ENCODE measurements at regions not wholly inside any gene's neighbourhood (a gene's known extent, or its start where the extent isn't known, plus 50 kb on each side); places are given as distances from the start of the nearest gene placed in this dataset.

DNA sequence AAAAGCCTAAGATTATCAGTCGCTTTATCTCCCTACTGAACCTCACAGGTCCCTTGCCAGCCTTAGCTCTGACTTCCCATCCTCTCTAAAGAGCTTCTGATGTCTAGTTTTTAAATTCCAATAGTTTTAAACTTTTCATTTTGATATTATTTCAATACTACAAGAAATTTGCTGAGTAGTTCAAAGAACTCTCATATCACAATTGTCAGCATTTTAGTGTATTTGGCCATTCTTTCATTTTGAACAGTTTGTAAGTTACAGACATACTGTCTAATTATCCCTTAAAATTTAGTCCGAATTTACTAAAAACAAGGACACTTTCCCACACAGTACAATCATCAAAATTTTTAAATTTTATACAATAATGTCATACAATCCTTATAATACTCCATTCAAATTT is 666.8 kb upstream of the SETBP1 start:
- DNase-seq = no peak

DNA sequence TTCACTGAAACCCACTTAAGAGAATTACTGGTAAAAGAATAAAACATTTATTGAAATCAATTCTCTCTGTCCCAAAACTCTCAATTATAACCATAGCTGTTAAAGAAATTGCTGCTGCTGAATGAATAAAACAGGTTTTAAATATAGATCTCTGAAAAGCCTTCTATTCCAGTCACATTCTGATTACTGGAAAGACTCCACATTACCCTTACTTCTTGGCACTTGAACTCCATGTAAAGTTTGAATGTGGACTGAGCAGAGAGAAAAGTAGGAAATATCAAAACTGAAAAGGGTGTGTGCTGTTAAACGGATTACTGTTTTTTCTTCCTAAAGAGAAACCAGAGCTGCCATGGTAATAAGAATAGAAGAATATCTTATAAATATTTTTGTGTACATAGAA is 655.3 kb upstream of the SETBP1 start:
- DNase-seq = no peak

DNA sequence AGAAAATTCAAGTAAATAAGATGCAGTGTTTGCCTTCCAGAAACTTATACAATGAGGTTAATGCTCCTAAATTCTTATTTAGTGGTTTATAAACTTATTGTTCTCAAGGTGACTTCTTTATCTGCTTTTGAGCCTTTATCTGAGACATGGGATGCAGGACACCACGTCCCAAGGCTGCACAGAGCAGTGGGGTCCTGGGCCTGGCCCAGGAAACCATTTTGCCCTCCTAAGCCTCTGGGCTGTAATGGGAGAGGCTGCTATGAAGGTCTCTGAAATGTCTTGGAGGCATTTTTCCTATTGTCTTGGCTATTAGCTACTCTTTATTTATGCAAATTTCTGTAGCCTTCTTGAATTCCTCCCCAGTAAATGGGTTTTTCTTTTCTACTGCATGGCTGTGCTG is 652.6 kb upstream of the SETBP1 start:
- no peak for DNase-seq

DNA sequence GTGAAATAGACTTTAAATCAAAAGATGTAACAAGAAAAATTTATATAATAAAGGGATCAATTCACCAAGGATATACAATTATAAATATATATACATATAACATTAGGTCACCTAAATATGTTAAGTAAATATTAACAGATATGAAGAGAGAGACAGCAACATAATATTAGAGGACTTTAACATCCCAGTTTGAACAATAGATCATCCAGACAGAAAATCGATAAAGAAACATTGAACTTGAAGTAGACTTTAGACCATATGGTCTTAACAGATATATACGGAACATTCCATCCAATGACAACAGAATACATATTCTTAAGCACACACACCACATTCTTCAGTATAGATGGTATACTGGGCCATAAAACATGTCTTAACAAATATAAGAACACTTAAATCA is 649.6 kb upstream of the SETBP1 start:
- no peak for DNase-seq

DNA sequence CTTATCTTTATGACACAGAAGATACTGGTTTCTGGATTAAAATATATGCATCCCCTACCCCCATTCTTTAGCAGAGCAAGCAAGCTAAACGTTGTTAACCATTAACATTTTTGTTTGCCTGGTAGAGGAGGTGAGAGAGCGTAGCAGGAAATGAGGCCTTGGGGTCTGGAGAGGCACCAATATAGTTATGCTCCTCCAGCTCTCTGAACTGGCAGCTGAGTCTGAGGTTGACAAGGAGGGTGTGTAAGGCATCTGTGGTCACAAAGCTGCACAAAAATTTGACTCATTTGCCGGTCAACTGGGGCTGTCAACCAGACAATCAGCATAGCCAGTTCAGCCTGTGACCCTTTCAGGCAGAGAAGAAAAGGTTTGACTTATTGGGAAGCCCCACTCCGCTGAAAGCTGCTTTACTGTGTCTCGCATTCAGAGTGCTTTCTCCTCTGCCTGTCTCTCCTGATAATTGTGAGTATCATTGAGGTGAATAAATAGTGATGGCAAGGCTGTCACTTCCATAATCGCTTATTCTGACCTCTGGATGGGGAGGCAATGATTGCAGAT is 647.5 kb upstream of the SETBP1 start:
- no peak for DNase-seq

DNA sequence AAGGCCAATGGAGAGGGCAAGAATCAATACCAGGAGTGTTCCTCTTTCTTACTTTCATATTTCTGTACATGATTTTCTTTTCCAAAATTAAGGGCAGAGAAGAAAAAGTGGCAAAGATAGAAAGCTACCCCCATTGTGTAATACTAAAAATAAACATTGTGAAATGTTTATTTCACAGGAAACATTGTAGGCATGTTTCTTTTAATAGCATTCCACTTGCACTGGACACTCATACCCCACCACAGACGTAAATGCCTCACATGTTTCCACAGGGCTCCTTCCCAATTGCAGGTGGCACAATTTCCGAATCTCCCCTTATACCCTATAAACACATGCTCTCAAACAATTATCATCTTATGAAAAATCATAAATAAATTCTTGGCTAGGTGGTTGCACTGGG is 645.1 kb upstream of the SETBP1 start:
- no peak for DNase-seq

DNA sequence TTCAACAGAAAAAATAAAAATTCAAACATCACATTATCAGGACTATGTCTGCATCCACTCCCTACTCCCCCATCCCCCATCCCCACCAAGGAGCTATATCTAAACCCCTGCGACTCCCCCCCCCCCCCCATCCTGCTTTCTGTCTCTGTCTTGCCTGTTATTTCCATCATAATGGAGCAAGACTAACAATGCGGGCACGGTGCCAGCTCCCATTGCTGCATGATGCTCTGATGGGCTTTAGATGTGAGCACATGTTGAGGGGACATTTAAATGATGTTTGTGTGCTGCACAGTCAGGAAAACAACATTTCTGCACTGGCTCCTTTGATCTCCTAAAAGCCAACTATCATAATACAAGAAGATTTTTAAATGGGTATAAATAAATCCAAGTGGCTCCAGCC is 644.2 kb upstream of the SETBP1 start:
- DNase-seq = no peak

DNA sequence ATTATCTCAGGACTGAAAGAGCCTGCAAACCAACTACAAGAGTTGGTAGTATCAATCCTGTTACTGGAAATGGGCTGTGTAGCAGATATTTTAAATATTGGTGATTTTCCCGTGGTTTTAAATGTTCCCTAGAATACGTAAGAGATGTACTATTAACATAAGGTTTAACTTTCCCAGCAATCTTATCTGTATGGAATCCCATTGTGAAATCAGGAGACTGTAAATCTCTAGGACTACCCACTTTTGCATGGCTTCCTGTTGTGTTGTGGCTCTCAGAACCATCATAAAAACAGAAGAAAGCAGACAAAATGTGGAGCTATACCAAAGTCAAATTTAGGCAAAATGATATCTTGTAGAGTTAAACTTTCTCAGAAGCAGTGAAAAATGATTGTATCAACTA is 641.5 kb upstream of the SETBP1 start:
- no peak for DNase-seq

DNA sequence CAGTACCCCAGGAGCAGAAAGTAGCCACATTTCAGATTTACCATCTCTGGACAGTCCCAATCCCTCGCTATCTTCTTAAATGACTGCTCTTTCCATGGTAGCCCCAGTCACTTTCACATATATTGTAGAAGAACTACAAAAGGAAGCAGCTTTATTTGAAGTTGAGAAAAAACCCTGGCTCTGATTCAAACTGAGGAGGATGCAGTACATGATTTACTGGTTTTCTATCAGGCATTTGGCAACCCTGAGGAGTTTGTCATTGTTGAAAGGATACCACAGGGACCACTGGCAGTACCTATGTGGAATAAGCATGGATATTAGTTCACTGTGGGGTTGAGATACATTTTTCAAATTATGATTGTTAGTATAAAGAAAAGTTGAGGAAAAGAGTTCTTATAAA is 640.9 kb upstream of the SETBP1 start:
- no peak for DNase-seq

DNA sequence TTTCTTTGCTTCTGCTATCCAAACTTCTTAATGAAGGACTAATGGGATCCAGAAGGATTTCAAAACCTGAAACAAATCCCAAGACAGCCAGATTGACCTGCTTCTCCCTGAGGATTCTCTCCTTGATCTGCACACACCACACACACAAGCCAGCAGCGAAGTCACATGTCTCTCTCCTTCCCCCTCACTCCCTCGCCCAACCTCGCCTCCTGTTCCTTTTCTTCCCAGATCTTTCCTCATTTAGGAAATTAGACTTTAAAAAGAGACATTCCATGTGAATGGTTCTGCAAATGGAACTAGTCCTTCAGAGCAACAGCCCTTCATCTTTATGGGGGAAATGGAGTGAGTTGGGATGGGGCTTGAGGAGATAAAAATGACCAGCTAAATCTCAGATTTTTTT is 639.1 kb upstream of the SETBP1 start:
- no peak for DNase-seq

DNA sequence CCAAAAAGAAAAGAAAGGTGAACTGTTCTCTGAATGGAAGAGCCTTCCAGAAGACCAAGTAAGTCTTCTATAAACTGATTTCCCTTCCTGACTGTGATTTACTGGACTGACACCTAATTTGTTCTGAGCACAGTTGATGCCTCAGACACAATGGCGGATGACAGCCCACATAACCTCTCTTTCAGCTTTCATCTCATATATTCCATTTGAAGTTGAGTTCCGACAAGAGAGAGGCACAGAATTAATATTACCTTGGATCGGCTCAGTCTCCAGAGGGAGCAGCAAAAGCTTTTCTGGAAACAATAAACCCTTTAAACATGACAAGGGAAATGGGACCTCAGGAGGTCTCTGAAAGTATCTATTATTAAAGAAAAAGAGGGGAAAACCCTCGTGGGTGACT is 638.7 kb upstream of the SETBP1 start:
- DNase-seq = no peak

DNA sequence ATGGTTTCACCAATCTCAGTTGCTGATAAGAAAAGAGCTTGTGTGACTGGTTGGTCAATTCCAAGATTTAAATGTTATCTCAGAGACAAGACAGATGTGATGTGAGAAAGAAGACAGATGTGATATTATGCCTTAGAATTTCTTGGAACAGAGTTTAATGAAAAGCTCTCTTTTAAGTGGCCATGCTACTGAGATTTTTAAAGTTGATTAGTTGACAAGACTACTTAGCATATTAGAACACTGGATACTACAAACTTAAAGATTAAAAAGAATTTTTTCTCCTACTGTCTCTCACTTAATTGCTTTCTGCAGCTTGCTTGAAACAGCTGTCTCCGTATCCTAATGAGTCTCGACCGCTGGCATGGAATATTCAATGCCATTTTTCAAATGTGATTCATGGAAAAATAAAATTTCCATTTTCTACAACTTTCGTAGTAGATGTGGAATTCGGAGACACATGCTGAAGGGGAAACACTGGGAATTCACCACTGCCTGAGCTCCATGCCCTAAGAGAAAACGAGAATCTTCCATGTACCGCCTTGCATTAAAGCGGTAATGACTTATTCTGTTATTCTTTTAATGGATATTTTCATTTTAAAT is 634.2 kb upstream of the SETBP1 start:
- DNase-seq = no peak

DNA sequence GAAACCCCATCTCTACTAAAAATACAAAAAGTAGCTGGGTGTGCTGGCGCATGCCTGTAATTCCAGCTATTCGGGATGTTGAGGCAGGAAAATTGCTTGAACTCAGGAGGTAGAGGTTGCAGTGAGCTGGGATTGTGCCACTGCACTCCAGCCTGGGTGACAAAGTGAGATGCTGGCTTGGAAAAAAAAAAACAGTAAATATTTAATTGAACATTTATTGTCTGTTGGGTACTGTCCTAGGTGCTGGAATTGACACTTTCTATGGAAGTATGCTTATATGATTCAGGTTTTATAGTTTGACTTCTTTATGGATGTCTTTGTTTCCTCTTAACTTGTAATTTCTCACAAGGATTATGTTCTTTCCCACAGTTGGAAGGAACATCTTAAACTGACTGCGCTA is 633.1 kb upstream of the SETBP1 start:
- no peak for DNase-seq

DNA sequence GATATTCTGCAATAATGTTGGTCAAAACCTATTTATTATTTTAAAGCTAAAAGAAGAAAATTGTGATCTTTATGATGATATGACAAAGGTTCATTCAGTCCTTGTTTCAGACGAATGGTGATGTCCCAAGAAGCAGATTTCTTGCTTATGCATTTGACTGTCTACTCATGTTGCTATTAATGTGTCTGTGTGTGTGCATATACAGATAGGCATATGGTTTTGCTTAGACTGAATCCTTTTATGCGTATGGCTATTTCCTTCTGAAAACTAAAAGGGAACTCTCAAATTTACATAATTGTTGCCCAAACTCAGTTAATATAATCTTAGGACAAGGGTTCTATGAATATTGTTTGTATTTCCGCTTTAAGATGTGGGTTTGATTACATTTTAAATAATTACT is 632.3 kb upstream of the SETBP1 start:
- no peak for DNase-seq

DNA sequence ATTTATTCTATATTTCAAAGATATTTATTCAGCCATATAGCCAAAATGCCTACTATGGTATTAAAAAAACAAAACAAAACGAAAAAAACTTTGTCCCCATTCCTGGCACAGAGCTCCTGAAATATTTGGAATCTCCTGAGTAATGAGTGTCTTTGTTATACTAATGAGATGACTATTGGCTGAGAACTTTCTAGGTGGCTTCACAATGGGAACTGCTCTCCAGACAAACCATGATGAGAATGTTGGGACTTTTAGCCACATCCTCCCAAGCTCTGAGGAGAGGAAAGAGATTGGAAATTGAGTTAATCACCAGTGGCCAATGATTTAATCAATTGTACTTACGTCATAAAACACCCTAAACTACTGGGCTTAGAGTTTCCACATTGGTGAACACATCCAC is 631.8 kb upstream of the SETBP1 start:
- no peak for DNase-seq

DNA sequence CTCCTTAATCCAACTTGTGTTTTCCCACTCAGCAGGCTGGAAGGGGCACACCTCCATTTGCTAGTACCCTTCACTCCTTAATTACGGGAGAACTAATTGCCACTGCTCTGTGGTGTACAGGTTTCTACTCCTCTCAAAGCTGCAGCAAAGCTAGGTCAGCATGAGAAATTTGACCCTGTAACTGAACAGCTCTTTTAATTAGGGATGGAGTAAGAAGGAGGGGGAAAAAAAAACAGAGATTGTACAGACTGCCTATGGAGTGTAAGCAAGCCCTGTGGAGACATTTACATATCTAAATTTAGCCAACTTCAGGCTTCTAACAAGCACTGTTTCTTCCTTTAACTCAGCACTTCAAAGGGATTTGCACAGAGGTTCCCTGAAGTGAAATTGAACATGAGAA is 629.7 kb upstream of the SETBP1 start:
- no peak for DNase-seq

DNA sequence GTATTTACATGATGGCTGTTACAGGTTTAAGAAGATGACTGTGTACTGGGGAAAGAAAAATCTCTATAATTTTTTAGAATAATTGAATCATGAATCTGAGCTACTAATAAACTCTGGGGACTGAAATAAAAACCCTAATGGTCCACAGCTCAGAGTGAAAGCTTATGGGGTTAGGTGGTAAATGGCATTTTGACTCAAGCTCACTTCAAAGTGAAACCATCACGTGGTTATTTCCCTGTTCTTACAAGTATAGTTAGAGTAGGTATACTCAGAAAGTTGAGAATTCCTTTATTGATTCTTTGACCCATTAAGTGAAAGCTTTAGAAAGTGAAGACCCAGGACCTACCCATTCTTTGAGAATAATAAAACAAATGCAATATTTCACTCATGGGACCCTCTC is 626.2 kb upstream of the SETBP1 start:
- no peak for DNase-seq

DNA sequence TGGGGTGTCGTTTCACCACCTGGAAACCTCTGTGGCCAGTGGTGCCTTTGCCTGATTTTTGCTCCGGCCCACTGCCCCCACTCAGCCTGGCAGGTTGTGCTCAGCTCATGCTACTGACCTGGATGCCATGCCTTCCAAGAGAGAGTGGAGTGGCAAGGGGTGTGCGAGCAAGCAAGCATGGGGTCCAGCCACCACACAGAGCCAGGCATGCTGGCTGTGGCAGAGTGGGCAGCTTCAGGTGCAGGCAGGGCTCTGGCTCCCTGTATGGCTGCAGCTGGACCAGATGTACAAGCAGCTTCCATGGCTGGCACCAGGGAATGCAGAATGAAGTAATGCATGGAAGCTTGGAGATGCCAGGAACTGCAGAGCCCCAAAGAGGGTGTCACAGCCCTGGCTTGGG is 620.5 kb upstream of the SETBP1 start:
- DNase-seq = no peak

DNA sequence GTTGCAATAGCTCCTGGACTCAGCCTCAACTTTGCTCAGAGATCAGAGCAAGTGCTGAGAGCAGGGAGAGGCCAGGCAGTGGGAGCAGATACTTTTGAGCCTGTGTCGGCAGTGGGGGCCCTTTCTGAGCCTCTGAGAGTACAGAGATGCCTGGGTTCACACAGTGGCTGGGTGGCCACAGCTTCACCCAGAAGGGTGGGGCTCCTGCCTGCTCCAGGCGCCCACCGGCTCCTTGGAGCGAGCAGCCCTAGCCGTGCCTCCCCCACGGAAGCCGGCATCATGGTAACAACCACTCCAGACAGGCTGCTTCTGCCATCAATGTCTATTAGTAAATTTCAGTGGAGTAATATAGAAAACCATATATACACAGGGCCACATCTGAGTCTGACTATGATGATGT is 619.2 kb upstream of the SETBP1 start:
- DNase-seq = no peak

DNA sequence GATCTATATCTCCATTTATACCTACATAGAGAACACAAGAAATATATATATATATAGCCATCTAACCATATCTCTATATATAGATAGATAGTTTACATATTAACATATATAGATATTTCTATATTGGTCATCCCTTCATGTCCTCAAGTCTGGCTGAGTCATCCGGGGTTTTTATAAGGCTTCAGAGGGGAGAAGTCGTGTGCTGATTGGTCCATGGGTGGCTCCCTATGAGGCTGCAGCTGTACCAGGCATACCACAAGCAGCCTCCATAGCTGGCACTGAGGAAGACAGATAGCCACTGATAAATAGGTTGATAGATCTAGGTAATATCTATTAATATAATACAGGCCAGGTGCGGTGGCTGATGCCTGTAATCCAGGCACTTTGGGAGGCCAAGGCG is 618.3 kb upstream of the SETBP1 start:
- DNase-seq = no peak

DNA sequence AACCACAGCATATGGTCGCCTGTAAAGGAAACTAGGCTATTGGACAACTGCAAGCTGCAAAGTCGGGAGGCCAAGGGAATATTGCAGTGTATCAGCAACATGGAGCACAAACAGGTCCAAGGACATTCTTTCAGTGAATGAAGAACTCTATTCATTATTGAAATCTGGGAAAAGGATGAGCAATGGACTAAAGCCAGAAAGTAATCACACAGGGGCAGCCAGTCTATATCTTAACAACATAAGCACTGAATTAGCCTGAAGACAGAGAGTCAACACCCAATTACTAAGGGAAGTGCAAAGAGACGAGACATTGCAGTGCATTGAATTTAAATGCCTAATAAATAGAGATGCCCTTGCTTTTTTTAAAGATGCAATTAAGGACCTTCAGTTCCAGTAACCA is 615.5 kb upstream of the SETBP1 start:
- no peak for DNase-seq

DNA sequence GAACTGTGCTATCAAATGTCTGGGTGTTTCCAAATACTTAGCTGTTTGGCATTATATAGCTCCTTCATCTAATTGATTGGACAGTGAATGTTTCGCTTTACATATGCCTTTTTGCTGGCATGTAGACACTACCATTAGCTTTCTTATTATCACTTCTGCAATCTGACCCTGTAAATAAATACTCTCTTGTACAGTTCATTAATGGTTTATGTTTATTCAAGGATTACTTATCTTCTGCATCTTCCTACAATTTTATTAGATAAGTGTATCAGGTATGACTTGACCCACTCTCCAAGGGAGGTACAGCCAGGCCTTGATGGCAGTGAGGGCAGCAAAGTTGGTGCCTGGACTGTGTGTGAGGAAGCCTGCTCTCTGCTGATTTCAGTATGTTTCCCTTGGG is 614.1 kb upstream of the SETBP1 start:
- DNase-seq = no peak

DNA sequence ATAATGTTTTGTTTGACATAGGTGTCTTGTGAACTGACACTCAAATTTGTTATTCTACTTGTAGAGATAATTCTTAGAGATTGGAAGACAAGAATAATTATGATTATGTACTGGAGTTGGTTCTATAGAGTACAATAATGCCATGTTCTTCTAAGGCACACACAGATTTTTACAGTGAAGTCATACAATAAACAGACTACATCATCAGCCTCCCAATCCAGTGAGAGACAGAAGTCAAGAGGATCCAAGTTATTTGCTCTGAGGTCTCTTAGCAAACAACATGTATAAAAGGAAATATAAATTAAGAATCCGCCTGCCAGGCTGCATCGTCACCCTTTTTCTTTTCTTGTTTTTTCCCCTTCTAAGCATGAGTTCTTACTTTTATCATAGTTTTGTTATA is 613.5 kb upstream of the SETBP1 start:
- no peak for DNase-seq

DNA sequence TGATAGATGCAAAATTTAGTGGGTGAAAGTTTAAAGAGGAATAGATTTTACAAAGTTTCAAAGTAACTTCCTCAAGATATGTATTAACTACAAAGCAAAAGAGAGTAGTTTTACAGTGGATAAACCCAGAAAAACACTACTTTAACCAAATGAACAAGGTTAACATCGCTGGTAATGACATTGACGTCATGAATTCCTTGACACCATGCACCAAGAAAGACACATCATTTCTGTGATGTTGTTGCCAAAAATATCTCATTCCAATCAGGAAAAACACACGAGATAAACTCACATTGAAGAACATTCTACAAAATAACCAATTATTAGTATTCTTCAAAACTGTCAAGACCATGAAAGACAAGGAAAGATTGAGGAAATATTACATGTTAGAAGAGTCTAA is 605.6 kb upstream of the SETBP1 start:
- DNase-seq = no peak

DNA sequence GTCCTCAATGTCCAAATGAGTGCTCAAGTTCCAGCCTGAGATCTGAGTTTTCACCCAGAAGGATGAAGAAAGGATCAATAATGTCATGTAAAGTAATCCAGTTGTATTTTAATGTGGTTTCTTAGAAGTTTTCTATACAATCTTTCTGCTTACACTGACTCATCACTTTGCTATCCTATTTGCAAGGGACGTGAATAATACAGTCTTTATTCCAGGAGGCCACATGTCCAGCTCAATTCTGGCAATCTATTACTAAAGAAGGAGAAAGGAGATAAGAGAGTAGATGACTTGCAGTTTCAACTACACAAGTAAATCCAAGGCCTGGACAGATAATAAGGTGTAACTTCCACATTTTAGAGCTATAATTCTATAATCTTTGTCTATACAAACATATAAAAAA is 601.1 kb upstream of the SETBP1 start:
- no peak for DNase-seq

DNA sequence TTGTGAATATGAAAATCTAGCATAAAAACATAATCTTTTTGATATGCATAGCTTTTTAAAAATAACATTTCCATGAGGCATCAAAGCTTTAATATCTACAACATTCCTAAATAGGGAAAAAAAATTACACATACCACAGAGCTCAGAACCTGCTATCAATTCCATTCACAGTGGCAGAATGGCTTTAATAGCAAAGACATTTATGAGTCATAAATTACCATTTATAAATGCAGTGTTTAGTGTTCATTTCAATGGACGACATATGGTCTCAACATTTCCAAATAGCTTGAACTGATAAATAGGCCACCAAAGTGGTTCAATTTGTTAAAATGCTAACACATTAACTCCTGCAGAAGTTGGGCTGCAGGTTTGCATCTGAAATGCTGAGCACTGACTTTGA is 600.6 kb upstream of the SETBP1 start:
- no peak for DNase-seq

Measured in inflammatory macrophage (primary cell).